SK-N-SH (cell line): ENCODE measurements at regions not wholly inside any gene's neighbourhood (a gene's known extent, or its start where the extent isn't known, plus 50 kb on each side); places are given as distances from the start of the nearest gene placed in this dataset.

Source experiments
- CTCF ChIP-seq: fragments of 200-600 bp; sonication (generic); IDR thresholded peaks from 2 replicates; pipeline ENCODE4 v1.6.1; 2017; ENCODE audit warnings: antibody characterized with exemption, mild to moderate bottlenecking, moderate library complexity
- FOXM1 ChIP-seq: IDR thresholded peaks from 2 replicates; pipeline ENCODE4 v1.4.0; 2012; ENCODE audit warnings: low read depth, mild to moderate bottlenecking
- SMC3 ChIP-seq: IDR thresholded peaks from 2 replicates; pipeline ENCODE4 v1.6.1; 2012; ENCODE audit warnings: low read depth, low read length, improper control_type of control experiment
- USF2 ChIP-seq: fragments of 150-350 bp; IDR thresholded peaks from 2 replicates; pipeline ENCODE4 v1.6.1; 2017; ENCODE audit warnings: antibody characterized with exemption, low read length, low read depth, borderline replicate concordance

GRCh38 chr7:115133248-115133647, 211.4 kb downstream of the MDFIC start:
- no peak for TF ChIP-seq CTCF
- no peak for TF ChIP-seq SMC3
- TF ChIP-seq USF2: no peak
- TF ChIP-seq FOXM1: no peak
